AG09319 (cell line): ENCODE measurements at regions not wholly inside any gene's neighbourhood (a gene's known extent, or its start where the extent isn't known, plus 50 kb on each side); places are given as distances from the start of the nearest gene placed in this dataset.
"Not testable (repeated sequence)": the region's sequence is repeated elsewhere in the genome, so short reads cannot be mapped to it uniquely, and the experiment has no call there.

Source experiments
- DNase-seq: peaks from one replicate; pipeline ENCODE4 v3.0.0-alpha.2; 2010; ENCODE audit warnings: low read depth; ENCODE audit errors: extremely low read depth
- TF ChIP-seq, protein P1 (sequence below): IDR thresholded peaks from 2 replicates; pipeline ENCODE4 v1.5.1; 2011; ENCODE audit warnings: low read depth, mild to moderate bottlenecking, inconsistent platforms, low read length, moderate library complexity

DNA sequence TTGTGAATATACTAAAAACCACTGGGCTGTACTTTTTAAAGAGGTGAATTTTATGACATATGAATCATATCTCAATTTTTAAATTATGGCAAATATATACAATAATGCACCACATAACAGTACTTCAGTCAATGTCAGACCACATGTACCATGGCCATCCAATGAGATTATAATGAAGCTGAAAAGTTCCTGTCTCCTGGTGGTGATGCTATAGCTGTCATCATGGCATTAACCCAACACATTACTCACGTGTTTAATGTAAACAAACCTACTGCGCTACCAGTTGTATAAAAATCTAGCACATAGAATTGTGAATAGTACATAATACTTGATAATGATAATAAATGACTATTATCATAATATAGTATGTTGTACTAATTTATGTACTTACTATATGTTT lies 77.6 kb upstream of the ID2 start:
- no peak for DNase-seq
- TF ChIP-seq, protein P1, sequence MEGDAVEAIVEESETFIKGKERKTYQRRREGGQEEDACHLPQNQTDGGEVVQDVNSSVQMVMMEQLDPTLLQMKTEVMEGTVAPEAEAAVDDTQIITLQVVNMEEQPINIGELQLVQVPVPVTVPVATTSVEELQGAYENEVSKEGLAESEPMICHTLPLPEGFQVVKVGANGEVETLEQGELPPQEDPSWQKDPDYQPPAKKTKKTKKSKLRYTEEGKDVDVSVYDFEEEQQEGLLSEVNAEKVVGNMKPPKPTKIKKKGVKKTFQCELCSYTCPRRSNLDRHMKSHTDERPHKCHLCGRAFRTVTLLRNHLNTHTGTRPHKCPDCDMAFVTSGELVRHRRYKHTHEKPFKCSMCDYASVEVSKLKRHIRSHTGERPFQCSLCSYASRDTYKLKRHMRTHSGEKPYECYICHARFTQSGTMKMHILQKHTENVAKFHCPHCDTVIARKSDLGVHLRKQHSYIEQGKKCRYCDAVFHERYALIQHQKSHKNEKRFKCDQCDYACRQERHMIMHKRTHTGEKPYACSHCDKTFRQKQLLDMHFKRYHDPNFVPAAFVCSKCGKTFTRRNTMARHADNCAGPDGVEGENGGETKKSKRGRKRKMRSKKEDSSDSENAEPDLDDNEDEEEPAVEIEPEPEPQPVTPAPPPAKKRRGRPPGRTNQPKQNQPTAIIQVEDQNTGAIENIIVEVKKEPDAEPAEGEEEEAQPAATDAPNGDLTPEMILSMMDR: no peak

DNA sequence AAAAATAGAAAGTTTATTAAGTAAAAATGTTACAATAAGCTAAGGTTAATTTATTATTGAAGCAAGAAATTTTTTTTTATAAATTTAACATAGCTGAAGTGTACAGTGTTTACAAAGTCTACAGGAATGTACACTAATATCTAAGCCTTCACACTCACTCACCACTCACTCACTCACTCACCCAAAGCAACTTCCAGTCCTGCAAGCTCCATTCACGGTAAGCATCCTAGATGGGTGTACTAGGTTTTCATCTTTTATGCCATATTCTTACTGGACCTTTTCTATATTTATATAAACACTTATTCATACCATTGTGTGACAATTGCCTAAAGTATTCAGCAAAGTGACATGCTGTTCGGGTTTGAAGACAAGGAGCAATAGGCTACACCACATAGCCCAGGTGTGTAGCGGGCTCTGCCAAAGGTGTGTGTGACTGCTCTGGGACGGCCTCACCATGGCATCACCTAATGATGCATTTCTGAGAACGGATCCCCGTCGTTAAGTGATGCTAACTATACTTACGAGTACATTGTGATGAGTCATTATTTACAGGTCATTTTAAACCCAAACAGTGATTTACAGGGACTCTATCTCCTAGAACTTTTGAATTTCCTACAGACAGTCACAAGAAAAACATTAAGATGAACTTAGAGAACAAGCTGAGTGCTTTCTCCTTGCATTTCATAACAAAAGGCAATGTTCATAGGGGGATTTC lies 76.3 kb upstream of the ID2 start:
- DNase-seq: no peak
- TF ChIP-seq, protein P1: no peak

DNA sequence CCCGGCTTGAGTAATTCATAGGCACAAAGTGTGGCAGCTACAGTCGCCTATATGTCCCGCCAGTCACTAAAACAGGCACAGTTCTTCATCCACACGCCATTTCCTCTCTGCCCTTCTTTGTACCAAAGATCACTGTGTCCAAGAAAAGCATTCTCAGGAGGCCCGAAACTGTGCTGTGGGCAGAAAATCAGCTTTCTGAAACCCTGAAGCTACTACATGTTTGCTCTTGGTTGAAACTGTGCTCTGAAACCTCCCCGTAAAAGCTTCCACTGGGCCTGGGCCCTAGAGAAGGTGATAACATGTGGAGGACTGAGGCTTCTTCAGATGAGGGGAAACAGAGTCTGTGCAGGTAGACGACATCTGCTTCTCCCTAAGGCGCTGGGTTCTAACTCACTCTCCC lies 75.6 kb upstream of the ID2 start:
- TF ChIP-seq, protein P1: no peak
- DNase-seq: no peak

DNA sequence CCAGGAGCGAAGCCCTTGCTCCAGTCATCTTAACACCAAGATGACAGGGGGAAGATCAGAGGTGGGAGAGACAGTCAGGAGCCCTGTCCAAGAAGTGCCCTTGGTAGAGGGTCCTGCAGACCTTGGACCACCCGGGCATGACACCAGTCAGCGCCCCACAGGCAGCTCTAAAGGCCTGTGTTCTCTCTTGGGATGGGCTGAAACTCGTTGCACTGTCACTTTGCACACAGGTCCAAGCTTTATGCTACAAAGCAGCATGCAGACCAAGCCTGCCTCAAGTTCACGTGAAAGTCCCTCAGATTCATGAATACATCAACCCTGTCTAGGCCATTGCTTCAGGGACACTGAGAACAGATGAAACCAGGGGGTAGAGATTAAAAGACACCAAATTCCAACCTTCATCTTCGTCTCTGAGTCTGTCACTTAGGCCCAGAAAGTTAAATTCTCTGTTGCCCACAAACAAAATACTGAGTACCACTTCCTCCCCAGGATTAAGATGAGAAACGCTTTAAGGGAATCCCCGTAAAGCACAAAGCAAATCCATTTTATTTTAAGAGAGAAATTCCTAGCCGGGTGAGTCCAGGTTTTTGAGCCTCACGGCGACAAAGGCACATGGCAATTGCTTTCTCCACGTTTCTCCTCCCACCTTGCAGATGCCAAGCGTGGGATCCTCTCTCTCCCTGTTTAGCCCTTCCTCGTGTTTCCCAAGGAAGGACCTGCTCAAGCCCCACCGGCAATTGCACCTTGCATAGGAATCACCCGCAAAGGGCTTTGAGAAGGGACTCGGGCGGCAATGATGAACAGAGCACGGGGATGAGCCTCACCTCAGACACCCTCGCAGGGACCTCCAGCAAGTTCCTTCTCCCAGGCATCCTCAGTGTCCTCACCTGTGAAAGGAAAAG lies 75.0 kb upstream of the ID2 start:
- TF ChIP-seq, protein P1: no peak
- no peak for DNase-seq

DNA sequence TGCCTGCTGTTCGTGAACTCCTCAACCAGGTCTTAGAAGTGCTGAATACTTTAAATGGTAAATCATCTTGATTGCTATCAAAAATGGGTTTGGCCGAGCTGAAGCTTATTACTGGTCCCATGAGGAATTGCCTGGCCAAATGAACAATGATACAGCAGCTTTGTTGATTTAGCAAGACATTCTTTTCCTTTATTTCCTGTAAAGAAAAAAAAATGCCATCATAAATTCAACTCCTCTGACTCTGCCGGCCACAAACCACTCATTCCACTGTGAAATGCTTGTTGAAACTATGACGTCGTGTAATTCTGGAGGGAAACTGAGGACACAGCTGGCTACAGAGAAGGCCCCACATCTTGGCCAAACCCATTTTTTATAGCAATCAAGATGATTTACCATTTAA lies 74.2 kb upstream of the ID2 start:
- TF ChIP-seq, protein P1: no peak
- DNase-seq: peak; percentile 29

DNA sequence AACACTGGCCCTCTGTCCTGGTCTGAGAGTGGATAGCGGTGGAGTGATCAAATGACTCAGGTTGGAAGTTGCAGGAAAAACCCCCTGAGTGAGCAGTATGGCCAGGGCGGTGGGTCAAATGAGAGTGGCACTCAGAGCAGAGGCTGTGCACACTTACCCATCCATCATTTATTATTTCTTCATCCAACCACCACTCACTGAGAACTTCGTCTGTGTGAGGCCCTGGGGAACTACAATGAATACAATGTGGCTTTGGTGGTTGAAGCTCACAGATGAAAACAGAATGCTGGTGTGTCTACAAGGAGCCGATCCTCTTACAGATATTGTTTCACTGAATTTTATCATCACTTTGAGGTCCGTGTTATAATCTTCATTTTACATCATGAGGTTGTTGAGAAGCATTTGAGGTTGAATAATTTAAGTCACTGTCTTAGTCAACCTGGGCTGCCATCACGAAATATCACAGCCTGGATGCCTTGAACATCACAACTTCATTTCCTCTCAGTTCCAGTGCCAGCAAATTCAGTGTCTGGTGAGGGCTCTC lies 73.4 kb upstream of the ID2 start:
- no peak for DNase-seq
- TF ChIP-seq, protein P1: no peak

DNA sequence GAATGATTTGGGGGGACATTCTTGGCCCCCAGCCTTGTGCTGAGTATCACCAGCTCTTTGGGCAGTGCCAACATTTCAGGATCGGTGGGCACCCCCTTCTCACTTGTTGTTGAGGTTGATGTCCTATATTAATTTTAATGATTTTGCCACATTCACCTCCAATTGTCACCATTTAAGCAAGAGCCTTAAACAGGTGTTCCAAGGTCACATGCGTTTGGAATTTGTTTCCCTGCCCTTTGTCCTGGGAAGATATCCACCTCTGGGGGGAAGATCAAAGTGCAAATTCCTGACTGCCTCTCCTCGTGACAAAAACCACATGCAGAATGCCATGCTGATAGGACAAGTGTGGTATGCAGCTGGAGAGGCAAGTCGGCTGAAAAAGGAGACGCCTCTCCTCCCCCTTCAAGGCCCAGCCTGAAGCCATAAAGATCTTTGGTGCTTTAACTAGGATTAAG lies 72.5 kb upstream of the ID2 start:
- DNase-seq: no peak

DNA sequence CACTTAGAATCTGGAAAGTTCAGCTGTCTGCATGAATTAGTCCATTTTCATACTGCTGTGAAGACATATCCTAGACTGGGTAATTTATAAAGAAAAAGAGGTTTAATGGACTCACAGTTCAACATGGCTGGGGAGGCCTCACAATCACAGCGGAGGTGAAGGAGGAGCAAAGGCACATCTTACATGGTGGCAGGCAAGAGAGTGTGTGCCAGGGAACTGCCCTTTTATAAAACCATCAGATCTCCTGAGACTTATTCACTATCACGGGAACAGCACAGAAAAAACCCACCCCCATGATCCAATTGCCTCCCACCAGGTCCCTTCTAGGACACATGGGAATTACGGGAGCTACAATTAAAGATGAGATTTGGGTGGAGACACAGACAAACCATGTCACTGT lies 71.1 kb upstream of the ID2 start:
- not testable (repeated sequence) for DNase-seq

More for the DNA sequence above, 72.5 kb upstream of the ID2 start:
- TF ChIP-seq, protein P1: no peak
